CD14-positive monocyte (primary cell): ENCODE measurements at regions not wholly inside any gene's neighbourhood (a gene's known extent, or its start where the extent isn't known, plus 50 kb on each side); places are given as distances from the start of the nearest gene placed in this dataset.

Experiments used
- DNase-seq, 3 donors: peaks; one replicate each; pipeline ENCODE4 v3.0.0-alpha.2; 2011 to 2022
- H2AFZ ChIP-seq: 2 replicates; pipeline ENCODE4 v1.6.0; 2012; ENCODE audit warnings: mild to moderate bottlenecking, low read depth, low read length, inconsistent platforms; ENCODE audit not compliant: insufficient read depth, poor library complexity, severe bottlenecking
- H3K27ac ChIP-seq, 2 donors: 1 replicate in 1 of 2; 2 replicates in 1 of 2; pipeline ENCODE4 v1.5.1; 2012 to 2013; ENCODE audit warnings: low read length in 2 of 2, control low read depth in 1 of 2, inconsistent platforms in 1 of 2, low read depth in 1 of 2, mild to moderate bottlenecking in 1 of 2
- H3K27me3 ChIP-seq, 2 donors: one replicate each; pipeline versions ENCODE4 v1.6.0 to v1.6.1; 2011 to 2013; ENCODE audit warnings: low read length in 2 of 2; ENCODE audit not compliant: control insufficient read depth in 2 of 2, insufficient read depth in 2 of 2
- H3K36me3 ChIP-seq, 2 donors: replicated peaks in 1 of 2; 1 replicate in 1 of 2; 2 replicates in 1 of 2; pipeline versions ENCODE4 v1.5.1 to v1.6.1; 2012 to 2013; ENCODE audit warnings: low read length in 2 of 2, control low read depth in 1 of 2, inconsistent platforms in 1 of 2, mild to moderate bottlenecking in 1 of 2; ENCODE audit not compliant: insufficient read depth in 2 of 2, control insufficient read depth in 1 of 2
- H3K4me1 ChIP-seq, 2 donors: 1 replicate in 1 of 2; 2 replicates in 1 of 2; pipeline versions ENCODE4 v1.5.1 to v1.6.1; 2012 to 2013; ENCODE audit warnings: low read length in 2 of 2, control low read depth in 1 of 2, inconsistent platforms in 1 of 2, mild to moderate bottlenecking in 1 of 2, moderate library complexity in 1 of 2; ENCODE audit not compliant: insufficient read depth in 2 of 2, control insufficient read depth in 1 of 2
- H3K4me2 ChIP-seq: replicated peaks from 2 replicates; pipeline ENCODE3; 2012; ENCODE audit warnings: low read length, moderate library complexity, mild to moderate bottlenecking; ENCODE audit not compliant: poor library complexity, severe bottlenecking; ENCODE audit errors: extremely low read depth
- H3K4me3 ChIP-seq, 3 experiments: fragments of 200-600 bp in 1 of 3; sonication (generic) in 1 of 3; replicated peaks in 1 of 3; 1 replicate in 2 of 3; 2 replicates in 1 of 3; pipeline ENCODE4 v1.5.1; 2011 to 2013; ENCODE audit warnings: low read length in 3 of 3, mild to moderate bottlenecking in 3 of 3, control low read depth in 2 of 3, low read depth in 2 of 3, inconsistent platforms in 1 of 3, moderate library complexity in 1 of 3
- H3K79me2 ChIP-seq: 2 replicates; pipeline ENCODE4 v1.6.0; 2012; ENCODE audit warnings: mild to moderate bottlenecking, control low read depth, inconsistent platforms, low read length, moderate library complexity; ENCODE audit not compliant: insufficient read depth
- H3K9ac ChIP-seq: 2 replicates; pipeline ENCODE4 v1.6.0; 2017; ENCODE audit warnings: low read length, mild to moderate bottlenecking; ENCODE audit not compliant: insufficient read depth, poor library complexity, severe bottlenecking
- H3K9me3 ChIP-seq, 2 donors: replicated peaks in 1 of 2; 1 replicate in 1 of 2; 2 replicates in 1 of 2; pipeline versions ENCODE4 v1.5.1 to v1.6.1; 2012 to 2013; ENCODE audit warnings: low read length in 2 of 2, control low read depth in 1 of 2; ENCODE audit not compliant: control insufficient read depth in 1 of 2, insufficient read depth in 1 of 2
- H4K20me1 ChIP-seq: 2 replicates; pipeline ENCODE4 v1.6.0; 2012; ENCODE audit warnings: mild to moderate bottlenecking, low read length, control low read depth, moderate library complexity; ENCODE audit not compliant: insufficient read depth
- H3K27ac Mint-ChIP-seq, 7 donors: one replicate each; pipeline ENCODE4 v1.8.0; 2020; ENCODE audit warnings: mild to moderate bottlenecking in 7 of 7, mixed read lengths in 7 of 7, moderate library complexity in 6 of 7, inconsistent platforms in 2 of 7
- H3K27me3 Mint-ChIP-seq, 3 donors: one replicate each; pipeline ENCODE4 v1.8.0; 2021 to 2022; ENCODE audit warnings: low read depth in 3 of 3, mild to moderate bottlenecking in 3 of 3, mixed read lengths in 3 of 3, moderate library complexity in 3 of 3, inconsistent platforms in 1 of 3
- H3K36me3 Mint-ChIP-seq, 2 donors: one replicate each; pipeline ENCODE4 v1.8.0; 2020; ENCODE audit warnings: mixed read lengths in 2 of 2, inconsistent platforms in 1 of 2, mild to moderate bottlenecking in 1 of 2
- H3K4me1 Mint-ChIP-seq: one replicate; pipeline ENCODE4 v1.8.0; 2020; ENCODE audit warnings: mild to moderate bottlenecking, mixed read lengths
- H3K4me3 Mint-ChIP-seq, 2 donors: one replicate each; pipeline ENCODE4 v1.8.0; 2020; ENCODE audit warnings: mild to moderate bottlenecking in 2 of 2, mixed read lengths in 2 of 2, moderate library complexity in 1 of 2
- H3K9me3 Mint-ChIP-seq, 7 donors: one replicate each; pipeline ENCODE4 v1.8.0; 2020 to 2022; ENCODE audit warnings: mixed read lengths in 7 of 7, mild to moderate bottlenecking in 6 of 7, moderate library complexity in 6 of 7, inconsistent platforms in 2 of 7
- WGBS: methylation state at CpG from one replicate; pipeline ENCODE4 v1.1.5; 2013; ENCODE audit warnings: missing lambda C conversion rate; ENCODE audit not compliant: insufficient coverage; 5-methylcytosine and 5-hydroxymethylcytosine counted together
- intact Hi-C, 2 donors: fragments of 100-400 bp; cut with micrococcal nuclease; formaldehyde crosslinking; loops; one replicate each; pipeline versions ENCODE4 v1.15.0 to v1.15.1; 2023
- TF ChIP-seq, protein P1 (sequence below): fragments of 200-600 bp; IDR thresholded peaks from one replicate; pipeline ENCODE4 v1.8.0; 2022; ENCODE audit warnings: antibody characterized with exemption, mild to moderate bottlenecking

DNA sequence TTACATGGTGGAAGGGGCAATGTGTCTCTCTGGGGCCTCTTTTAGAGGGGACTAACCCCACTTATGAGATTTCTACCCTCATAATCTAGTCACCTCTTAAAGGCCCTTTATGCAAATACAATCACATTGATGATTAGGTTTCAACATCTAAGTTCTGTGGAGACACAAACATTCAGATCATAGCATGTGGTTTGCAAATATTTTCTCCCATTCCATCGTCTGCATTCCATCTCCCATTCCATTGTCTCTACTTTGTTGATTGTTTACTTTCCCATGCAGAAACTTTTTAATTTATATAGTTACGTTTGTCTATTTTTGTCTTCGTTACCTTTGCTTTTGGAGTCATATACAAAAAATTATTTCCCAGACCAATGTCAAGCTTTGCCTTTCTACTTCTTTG lies 927.5 kb upstream of the INTU start:
- H3K36me3 Mint-ChIP-seq = no peaks in the 10 kb centered on the region
- DNase-seq = no peak
- H3K9me3 Mint-ChIP-seq = peaks cover 0 to 6% (median 0%) of the 10 kb centered on the region in 7 donors
- H3K4me2 ChIP-seq = no peak overlapping the region
- TF ChIP-seq, protein P1, sequence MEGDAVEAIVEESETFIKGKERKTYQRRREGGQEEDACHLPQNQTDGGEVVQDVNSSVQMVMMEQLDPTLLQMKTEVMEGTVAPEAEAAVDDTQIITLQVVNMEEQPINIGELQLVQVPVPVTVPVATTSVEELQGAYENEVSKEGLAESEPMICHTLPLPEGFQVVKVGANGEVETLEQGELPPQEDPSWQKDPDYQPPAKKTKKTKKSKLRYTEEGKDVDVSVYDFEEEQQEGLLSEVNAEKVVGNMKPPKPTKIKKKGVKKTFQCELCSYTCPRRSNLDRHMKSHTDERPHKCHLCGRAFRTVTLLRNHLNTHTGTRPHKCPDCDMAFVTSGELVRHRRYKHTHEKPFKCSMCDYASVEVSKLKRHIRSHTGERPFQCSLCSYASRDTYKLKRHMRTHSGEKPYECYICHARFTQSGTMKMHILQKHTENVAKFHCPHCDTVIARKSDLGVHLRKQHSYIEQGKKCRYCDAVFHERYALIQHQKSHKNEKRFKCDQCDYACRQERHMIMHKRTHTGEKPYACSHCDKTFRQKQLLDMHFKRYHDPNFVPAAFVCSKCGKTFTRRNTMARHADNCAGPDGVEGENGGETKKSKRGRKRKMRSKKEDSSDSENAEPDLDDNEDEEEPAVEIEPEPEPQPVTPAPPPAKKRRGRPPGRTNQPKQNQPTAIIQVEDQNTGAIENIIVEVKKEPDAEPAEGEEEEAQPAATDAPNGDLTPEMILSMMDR = no peak
- H3K27me3 Mint-ChIP-seq = peaks cover 0 to 2% (median 0%) of the 10 kb centered on the region in 3 donors
- H3K79me2 ChIP-seq = no peaks in the 10 kb centered on the region
- H3K4me1 ChIP-seq = no peaks in the 10 kb centered on the region
- H3K4me1 Mint-ChIP-seq = no peaks in the 10 kb centered on the region
- H3K27me3 ChIP-seq = no peaks in the 10 kb centered on the region
- no peaks in the 10 kb centered on the region for H3K36me3 ChIP-seq
- no peak overlapping the region for H3K27ac ChIP-seq
- no CpG with 5 or more reads among the region's 3 CpGs for WGBS
- H3K4me3 Mint-ChIP-seq = no peak overlapping the region
- H3K9ac ChIP-seq = no peak overlapping the region
- H2AFZ ChIP-seq = no peak overlapping the region
- intact Hi-C loops = no loop called here
- H4K20me1 ChIP-seq = no peaks in the 10 kb centered on the region
- H3K27ac Mint-ChIP-seq = no peak overlapping the region
- H3K9me3 ChIP-seq = no peaks in the 10 kb centered on the region
- no peak overlapping the region for H3K4me3 ChIP-seq

DNA sequence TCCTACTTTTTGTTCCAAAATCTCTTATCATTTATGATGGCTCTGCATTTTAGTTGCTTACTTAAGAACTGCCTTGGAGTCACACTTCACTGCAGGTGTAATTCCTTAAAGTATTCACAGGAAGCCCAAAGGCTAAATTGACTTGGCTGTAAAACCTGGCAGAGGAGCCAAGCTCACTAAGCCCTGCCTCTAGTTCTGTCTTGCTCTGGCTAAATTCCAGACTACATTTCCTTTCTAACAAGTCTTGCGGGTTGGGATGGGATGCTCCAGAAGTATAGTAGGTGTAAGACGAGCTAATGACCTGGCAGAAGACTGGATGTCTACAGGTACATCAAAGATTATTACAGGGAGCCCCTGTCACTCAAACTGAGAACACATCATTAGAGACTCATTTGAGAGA lies 924.0 kb upstream of the INTU start:
- no peak overlapping the region for H2AFZ ChIP-seq
- no peaks in the 10 kb centered on the region for H3K36me3 Mint-ChIP-seq
- no peak for DNase-seq
- no peak overlapping the region for H3K4me2 ChIP-seq
- TF ChIP-seq, protein P1 = no peak
- WGBS = no CpG with 5 or more reads among the region's 2 CpGs
- no peak overlapping the region for H3K4me3 ChIP-seq
- no peak overlapping the region for H3K27ac Mint-ChIP-seq
- no peaks in the 10 kb centered on the region for H3K4me1 ChIP-seq
- no peaks in the 10 kb centered on the region for H3K27me3 ChIP-seq
- H3K9me3 Mint-ChIP-seq = peaks cover 0 to 8% (median 0%) of the 10 kb centered on the region in 7 donors
- H3K9ac ChIP-seq = no peak overlapping the region
- peaks cover 0 to 2% (median 0%) of the 10 kb centered on the region in 3 donors for H3K27me3 Mint-ChIP-seq
- no peaks in the 10 kb centered on the region for H4K20me1 ChIP-seq
- intact Hi-C loops = no loop called here
- no peaks in the 10 kb centered on the region for H3K9me3 ChIP-seq
- H3K4me3 Mint-ChIP-seq = no peak overlapping the region
- no peaks in the 10 kb centered on the region for H3K79me2 ChIP-seq
- H3K27ac ChIP-seq = no peak overlapping the region
- no peaks in the 10 kb centered on the region for H3K36me3 ChIP-seq
- H3K4me1 Mint-ChIP-seq = no peaks in the 10 kb centered on the region
